Activated CD4-positive, alpha-beta memory T cell treated with anti-CD3 and anti-CD28 coated beads, Interleukin-2, amount 10 ng/mL, durations not matched to agents 7 days and 5 days (primary cell): ENCODE measurements at regions not wholly inside any gene's neighbourhood (a gene's known extent, or its start where the extent isn't known, plus 50 kb on each side); places are given as distances from the start of the nearest gene placed in this dataset.

ENCODE experiments used
- CTCF ChIA-PET: fragments of 350-600 bp; sonication (Branson Sonifier 250); formaldehyde crosslinking; loops from one replicate; lab custom pipeline; 2021; ENCODE audit warnings: antibody characterized with exemption, inconsistent platforms; lab: Charles Lee
- POLR2A ChIA-PET: fragments of 350-600 bp; sonication (Branson Sonifier 250); formaldehyde crosslinking; loops from one replicate; lab custom pipeline; 2021; ENCODE audit warnings: antibody characterized with exemption; lab: Charles Lee
- DNase-seq: peaks from one replicate; pipeline ENCODE4 v3.0.0-alpha.2; 2020
- H3K27ac Mint-ChIP-seq: one replicate; pipeline ENCODE4 v1.8.0; 2021; ENCODE audit warnings: mild to moderate bottlenecking, mixed read lengths
- H3K27me3 Mint-ChIP-seq: one replicate; pipeline ENCODE4 v1.8.0; 2021; ENCODE audit warnings: mixed read lengths
- H3K36me3 Mint-ChIP-seq: one replicate; pipeline ENCODE4 v1.8.0; 2021; ENCODE audit warnings: low read depth, mixed read lengths
- H3K4me1 Mint-ChIP-seq: one replicate; pipeline ENCODE4 v1.8.0; 2021; ENCODE audit warnings: mixed read lengths
- H3K4me3 Mint-ChIP-seq: one replicate; pipeline ENCODE4 v1.8.0; 2021; ENCODE audit warnings: mild to moderate bottlenecking, mixed read lengths
- H3K9me3 Mint-ChIP-seq: one replicate; pipeline ENCODE4 v1.8.0; 2021; ENCODE audit warnings: mixed read lengths

GRCh38 chr20:51093240-51093763, 70.4 kb upstream of the KCNG1 start:
- H3K9me3 Mint-ChIP-seq, result no peaks in the 10 kb centered on the region

GRCh38 chr20:51092338-51092737, 69.4 kb upstream of the KCNG1 start:
- Mint-ChIP-seq H3K36me3 (no peaks in the 10 kb centered on the region), H3K4me3 (no peak overlapping the region), H3K27ac (no peak overlapping the region), H3K9me3 (no peaks in the 10 kb centered on the region), H3K4me1 (peaks cover 3% of the 10 kb centered on the region), H3K27me3 (peaks cover 51% of the 10 kb centered on the region)
- DNase-seq, result no peak
- ChIA-PET POLR2A (no interaction called here), CTCF (no interaction called here)

More at GRCh38 chr20:51093240-51093763, 70.4 kb upstream of the KCNG1 start:
- CTCF ChIA-PET, result no interaction called here
- Mint-ChIP-seq H3K4me3 (no peak overlapping the region), H3K4me1 (peaks cover 3% of the 10 kb centered on the region), H3K27me3 (peaks cover 46% of the 10 kb centered on the region), H3K27ac (no peak overlapping the region), H3K36me3 (no peaks in the 10 kb centered on the region)
- DNase-seq, result no peak
- POLR2A ChIA-PET, result no interaction called here

DNA sequence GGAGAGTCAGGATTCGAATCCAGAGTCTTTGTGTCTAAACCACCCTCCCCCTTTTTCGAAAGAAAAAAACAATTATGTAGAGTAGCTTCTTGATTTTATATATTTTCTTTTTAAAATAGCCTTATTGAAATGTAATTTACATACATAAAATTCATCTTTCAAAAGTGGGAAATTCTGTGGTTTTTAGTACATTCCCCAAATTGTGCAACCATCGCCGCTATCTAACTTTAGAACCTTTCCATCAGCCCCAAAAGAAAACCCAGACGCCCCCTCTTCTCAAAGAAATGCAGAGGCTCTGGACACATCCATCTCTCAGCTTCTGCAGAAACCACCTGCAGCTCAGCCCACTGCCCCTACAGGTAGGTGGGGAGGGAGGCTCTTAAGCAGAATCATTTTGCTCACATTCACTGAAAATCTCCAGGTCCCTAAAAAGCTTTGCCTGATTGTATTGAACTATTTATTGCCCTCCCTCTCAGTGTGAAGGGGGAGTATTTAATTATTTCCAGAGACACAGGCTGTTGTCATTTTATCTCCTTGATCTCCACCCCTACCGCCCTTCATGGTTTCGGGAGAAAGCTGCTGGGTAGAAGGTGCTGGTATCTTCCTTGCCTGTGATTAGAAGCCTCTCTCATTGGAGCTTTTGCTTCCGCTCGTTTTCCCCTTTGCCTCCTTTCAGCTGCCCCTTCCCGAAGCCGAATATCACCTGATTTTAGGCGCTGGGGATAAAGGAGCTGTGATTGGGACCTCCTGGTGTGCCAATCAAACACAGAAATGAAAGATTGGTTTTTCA, 68.7 kb upstream of the KCNG1 start:
- Mint-ChIP-seq H3K36me3 (no peaks in the 10 kb centered on the region), H3K9me3 (no peaks in the 10 kb centered on the region), H3K27me3 (peaks cover 53% of the 10 kb centered on the region), H3K27ac (no peak overlapping the region), H3K4me1 (peaks cover 3% of the 10 kb centered on the region), H3K4me3 (no peak overlapping the region)
- POLR2A ChIA-PET, result no interaction called here
- DNase-seq, result no peak
- CTCF ChIA-PET, result no interaction called here

DNA sequence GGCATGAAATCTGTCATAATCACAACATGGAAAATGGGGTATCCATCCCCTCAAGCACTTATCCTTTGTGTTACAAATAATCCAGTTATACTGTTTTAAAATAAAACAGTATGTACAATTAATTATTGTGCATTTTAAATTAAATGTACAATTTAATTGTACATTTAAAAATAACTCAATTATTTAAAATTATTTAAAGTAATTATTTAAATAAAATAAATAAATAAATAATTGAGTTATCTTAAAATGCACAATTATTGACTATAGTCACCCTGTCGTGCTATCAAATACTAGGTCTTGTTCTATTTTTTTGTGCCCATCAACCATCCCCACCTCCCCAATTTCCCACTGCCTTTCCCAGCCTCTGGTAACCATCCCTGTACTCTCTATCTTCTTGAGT, 66.9 kb upstream of the KCNG1 start:
- ChIA-PET CTCF (no interaction called here), POLR2A (no interaction called here)
- H3K27me3 Mint-ChIP-seq, result peaks cover 43% of the 10 kb centered on the region
- no peaks in the 10 kb centered on the region for H3K9me3 Mint-ChIP-seq
- H3K4me3 Mint-ChIP-seq, result no peak overlapping the region
- no peak overlapping the region for H3K27ac Mint-ChIP-seq
- peaks cover 3% of the 10 kb centered on the region for H3K4me1 Mint-ChIP-seq
- DNase-seq, result no peak
- no peaks in the 10 kb centered on the region for H3K36me3 Mint-ChIP-seq

DNA sequence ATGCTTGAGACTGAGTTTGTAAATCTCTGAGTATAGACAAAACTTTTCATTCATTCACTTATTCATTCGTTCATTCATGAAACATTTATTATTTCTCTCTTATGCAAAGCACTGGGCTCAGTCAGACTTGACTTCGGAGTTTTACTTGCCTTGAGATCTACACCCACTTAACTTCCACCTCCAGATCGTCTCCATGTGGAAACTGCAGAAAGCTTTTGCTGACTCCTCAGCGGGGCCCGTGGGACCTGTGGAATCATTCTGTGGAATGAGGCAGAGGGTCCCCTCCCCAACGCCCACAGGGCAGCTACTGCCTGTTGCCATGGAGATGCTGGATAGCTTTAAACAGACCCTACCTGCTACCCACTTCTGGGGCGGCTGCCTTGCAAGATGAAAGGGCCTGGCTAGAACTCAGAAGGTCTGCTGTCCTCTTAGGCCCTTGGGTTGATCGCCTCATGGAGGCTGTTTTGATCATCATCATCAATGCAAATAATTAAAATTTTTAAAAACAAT, 66.4 kb upstream of the KCNG1 start:
- H3K36me3 Mint-ChIP-seq, result no peaks in the 10 kb centered on the region
- ChIA-PET CTCF (no interaction called here), POLR2A (no interaction called here)
- H3K27me3 Mint-ChIP-seq, result peaks cover 46% of the 10 kb centered on the region
- peaks cover 3% of the 10 kb centered on the region for H3K4me1 Mint-ChIP-seq
- H3K9me3 Mint-ChIP-seq, result no peaks in the 10 kb centered on the region
- H3K27ac Mint-ChIP-seq, result no peak overlapping the region
- DNase-seq, result no peak
- no peak overlapping the region for H3K4me3 Mint-ChIP-seq

DNA sequence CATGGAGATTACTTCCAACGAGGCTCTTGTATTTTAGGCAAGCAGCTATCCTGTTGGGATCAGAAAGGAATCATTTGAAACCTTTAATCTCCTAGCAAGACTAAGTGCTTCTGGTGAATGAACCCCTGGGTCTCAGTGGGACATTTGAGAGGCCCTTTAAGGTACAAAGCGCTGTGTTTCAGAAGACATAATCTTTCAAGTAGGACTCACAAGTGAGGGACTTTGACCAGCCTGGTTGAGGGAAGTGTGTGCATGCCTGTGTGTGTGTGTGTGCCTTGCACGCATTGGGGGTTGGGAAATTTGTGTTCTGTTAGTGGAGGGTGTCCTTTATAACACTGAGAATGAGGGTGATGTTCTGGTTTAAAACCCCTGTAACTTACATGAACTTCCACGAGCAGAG, 64.4 kb upstream of the KCNG1 start:
- no peaks in the 10 kb centered on the region for H3K36me3 Mint-ChIP-seq
- POLR2A ChIA-PET, result no interaction called here
- H3K27me3 Mint-ChIP-seq, result peaks cover 40% of the 10 kb centered on the region
- no peak overlapping the region for H3K4me3 Mint-ChIP-seq
- no peaks in the 10 kb centered on the region for H3K4me1 Mint-ChIP-seq
- DNase-seq, result no peak
- no peak overlapping the region for H3K27ac Mint-ChIP-seq
- CTCF ChIA-PET, result interaction anchor here (1.3 kb wide), 1 partner anchor 220 kb away, joined by 3 read pairs; no protein-coding TSS in a partner anchor
- H3K9me3 Mint-ChIP-seq, result no peaks in the 10 kb centered on the region

DNA sequence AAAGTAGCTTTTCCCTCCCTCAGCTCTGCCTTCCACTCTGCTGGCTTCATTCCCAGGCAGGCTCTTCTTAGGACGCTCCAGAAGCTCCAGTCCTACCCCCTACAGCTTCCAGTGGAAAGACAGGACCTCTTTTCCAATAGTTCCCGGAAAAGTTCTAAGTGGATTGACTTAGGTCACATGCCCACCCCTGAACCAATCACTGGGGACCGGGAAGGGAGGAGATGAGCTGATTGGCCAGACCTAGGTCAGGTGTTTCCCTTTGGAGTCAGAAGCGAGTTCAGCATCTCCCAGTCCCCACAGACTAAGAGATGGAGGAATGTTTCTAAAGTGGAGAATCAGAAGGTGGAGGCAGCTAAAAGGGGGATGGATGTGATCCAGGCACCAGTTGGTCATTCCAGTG, 62.9 kb upstream of the KCNG1 start:
- Mint-ChIP-seq H3K4me1 (no peaks in the 10 kb centered on the region), H3K27me3 (peaks cover 26% of the 10 kb centered on the region), H3K4me3 (no peak overlapping the region), H3K27ac (no peak overlapping the region), H3K9me3 (no peaks in the 10 kb centered on the region), H3K36me3 (no peaks in the 10 kb centered on the region)
- DNase-seq, result no peak
- POLR2A ChIA-PET, result no interaction called here
- CTCF ChIA-PET, result interaction anchor here (1.3 kb wide), 1 partner anchor 221 kb away, joined by 3 read pairs; no protein-coding TSS in a partner anchor

GRCh38 chr20:51084593-51085377, 61.9 kb upstream of the KCNG1 start:
- no peak for DNase-seq
- Mint-ChIP-seq H3K27me3 (peaks cover 26% of the 10 kb centered on the region), H3K27ac (no peak overlapping the region), H3K9me3 (no peaks in the 10 kb centered on the region), H3K36me3 (no peaks in the 10 kb centered on the region), H3K4me3 (no peak overlapping the region), H3K4me1 (no peaks in the 10 kb centered on the region)
- POLR2A ChIA-PET, result no interaction called here
- CTCF ChIA-PET, result no interaction called here

GRCh38 chr20:51083447-51083846, 60.5 kb upstream of the KCNG1 start:
- Mint-ChIP-seq H3K9me3 (no peaks in the 10 kb centered on the region), H3K36me3 (no peaks in the 10 kb centered on the region), H3K4me3 (no peak overlapping the region), H3K27me3 (peaks cover 29% of the 10 kb centered on the region), H3K27ac (no peak overlapping the region), H3K4me1 (no peaks in the 10 kb centered on the region)
- no peak for DNase-seq
- CTCF ChIA-PET, result no interaction called here
- POLR2A ChIA-PET, result no interaction called here

DNA sequence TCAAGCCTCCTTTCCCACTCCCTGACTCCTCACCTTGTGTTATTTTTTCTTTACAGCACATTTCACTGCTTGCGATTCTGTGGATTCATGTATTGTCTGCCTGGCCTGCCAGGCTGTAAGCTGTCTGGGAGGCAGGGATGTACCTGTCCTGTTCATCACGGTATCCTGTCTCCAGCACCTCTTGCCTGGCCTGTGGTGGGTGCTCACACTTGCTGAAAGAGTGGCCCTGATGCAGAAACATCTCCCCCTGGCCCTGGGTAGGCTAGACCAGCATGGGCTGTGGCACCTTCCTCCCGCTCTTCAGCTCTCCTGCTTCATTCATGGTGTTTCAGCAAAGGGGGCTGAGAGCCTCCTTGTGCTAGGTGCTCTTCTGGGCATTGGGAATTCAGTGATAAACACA, 60.1 kb upstream of the KCNG1 start:
- Mint-ChIP-seq H3K27me3 (peaks cover 29% of the 10 kb centered on the region), H3K9me3 (no peaks in the 10 kb centered on the region), H3K4me3 (no peak overlapping the region), H3K4me1 (no peaks in the 10 kb centered on the region), H3K36me3 (no peaks in the 10 kb centered on the region), H3K27ac (no peak overlapping the region)
- no peak for DNase-seq
- POLR2A ChIA-PET, result no interaction called here
- CTCF ChIA-PET, result no interaction called here

- ChIA-PET POLR2A (no interaction called here), CTCF (interaction anchor here (0.7 kb wide), 1 partner anchor 93 kb away, joined by 3 read pairs; no protein-coding TSS in a partner anchor)
- H3K4me3 Mint-ChIP-seq, result no peak overlapping the region
- no peak overlapping the region for H3K27ac Mint-ChIP-seq
- DNase-seq, result no peak
- no peaks in the 10 kb centered on the region for H3K4me1 Mint-ChIP-seq
- H3K9me3 Mint-ChIP-seq, result no peaks in the 10 kb centered on the region
- no peaks in the 10 kb centered on the region for H3K36me3 Mint-ChIP-seq
- peaks cover 25% of the 10 kb centered on the region for H3K27me3 Mint-ChIP-seq
These were observed 57.6 kb upstream of the KCNG1 start for GRCh38 chr20:51080516-51080915.

DNA sequence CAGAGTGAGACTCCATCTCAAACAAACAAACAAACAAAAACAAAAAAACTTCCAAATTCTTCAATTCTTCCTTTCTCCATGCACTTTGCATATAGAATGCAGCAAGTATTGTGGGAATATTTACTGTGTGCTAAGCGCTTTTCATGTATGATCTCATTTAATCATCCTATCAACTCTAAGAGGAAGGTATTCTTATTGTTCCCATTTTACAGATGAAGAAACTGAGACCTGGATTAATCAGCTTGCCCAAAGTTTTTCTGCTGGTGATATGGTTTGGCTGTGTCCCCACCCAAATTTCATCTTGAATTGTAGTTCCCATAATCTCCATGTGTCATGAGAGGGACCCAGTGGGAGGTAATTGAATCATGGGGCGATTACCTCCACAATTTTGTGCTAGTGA, 56.6 kb upstream of the KCNG1 start:
- peaks cover 23% of the 10 kb centered on the region for H3K27me3 Mint-ChIP-seq

GRCh38 chr20:51077686-51078060, 54.8 kb upstream of the KCNG1 start:
- Mint-ChIP-seq H3K27ac (no peak overlapping the region), H3K4me1 (no peaks in the 10 kb centered on the region), H3K27me3 (peaks cover 19% of the 10 kb centered on the region), H3K4me3 (no peak overlapping the region), H3K36me3 (no peaks in the 10 kb centered on the region), H3K9me3 (no peaks in the 10 kb centered on the region)
- CTCF ChIA-PET, result no interaction called here
- POLR2A ChIA-PET, result no interaction called here
- DNase-seq, result no peak

More for the DNA sequence above, 56.6 kb upstream of the KCNG1 start:
- Mint-ChIP-seq H3K4me3 (no peak overlapping the region), H3K9me3 (no peaks in the 10 kb centered on the region), H3K27ac (no peak overlapping the region), H3K4me1 (no peaks in the 10 kb centered on the region), H3K36me3 (no peaks in the 10 kb centered on the region)
- CTCF ChIA-PET, result no interaction called here
- DNase-seq, result no peak
- POLR2A ChIA-PET, result no interaction called here
